Smooth muscle cell of the brain vasculature (primary cell): ENCODE measurements at regions not wholly inside any gene's neighbourhood (a gene's known extent, or its start where the extent isn't known, plus 50 kb on each side); places are given as distances from the start of the nearest gene placed in this dataset.

Experiments
- DNase-seq: peaks from one replicate; pipeline ENCODE4 v3.0.0-alpha.2; 2012; ENCODE audit warnings: low read depth, low spot score

DNA sequence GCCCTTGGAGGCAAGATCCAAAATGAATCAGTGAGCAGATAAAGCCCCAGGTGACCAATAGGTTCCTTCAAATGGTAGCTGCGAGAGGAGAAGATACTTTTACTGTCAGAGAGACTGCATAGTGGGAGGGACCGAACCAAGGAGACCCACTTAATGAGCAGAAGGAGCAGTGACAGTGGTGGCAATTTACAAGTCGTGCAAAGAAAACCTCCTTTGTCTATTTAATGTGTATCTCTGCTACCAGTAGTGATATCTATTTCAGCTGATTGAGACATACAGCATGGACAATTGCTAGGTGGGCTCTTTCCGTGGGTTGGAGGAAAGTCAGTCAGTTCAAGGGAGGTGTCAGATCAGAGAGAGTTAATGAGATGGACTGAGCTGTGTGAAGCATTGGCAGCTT, 480.4 kb downstream of the GATA3 start:
- no peak for DNase-seq

- no peak for DNase-seq
Observed at GRCh38 chr10:8539056-8539455, 484.6 kb downstream of the GATA3 start.

DNA sequence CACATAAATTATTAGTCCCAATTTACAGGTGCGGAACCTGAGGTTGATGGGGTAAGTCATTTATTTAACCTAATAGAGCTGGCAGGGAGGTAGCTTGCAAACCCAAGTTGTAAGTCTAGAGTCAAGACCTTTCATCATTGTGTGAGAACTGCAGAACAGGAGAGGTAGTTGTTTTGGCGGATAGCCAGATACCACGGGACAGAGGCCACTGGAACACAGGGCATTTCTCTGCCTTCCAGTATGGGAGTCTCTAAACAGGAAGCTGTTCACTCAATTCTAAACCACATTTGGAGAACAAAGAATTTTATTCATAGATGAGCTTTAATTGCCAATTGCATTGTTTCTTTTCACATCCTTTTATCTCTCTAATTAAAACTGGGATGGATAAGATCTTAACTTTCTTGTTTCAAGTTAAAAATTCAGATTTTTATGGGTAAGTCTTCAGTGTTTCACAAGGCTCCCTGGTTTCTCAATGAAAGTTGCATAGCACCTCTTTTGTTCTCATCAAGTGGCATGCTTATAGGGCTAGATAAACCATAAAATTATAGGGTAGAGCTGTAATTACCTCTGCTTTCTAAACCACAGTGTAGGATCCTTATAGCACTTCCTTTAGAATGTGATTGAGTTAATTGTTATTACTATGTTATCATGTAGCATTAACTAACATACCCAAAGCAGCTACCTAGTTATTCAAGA, 489.0 kb downstream of the GATA3 start:
- no peak for DNase-seq

DNA sequence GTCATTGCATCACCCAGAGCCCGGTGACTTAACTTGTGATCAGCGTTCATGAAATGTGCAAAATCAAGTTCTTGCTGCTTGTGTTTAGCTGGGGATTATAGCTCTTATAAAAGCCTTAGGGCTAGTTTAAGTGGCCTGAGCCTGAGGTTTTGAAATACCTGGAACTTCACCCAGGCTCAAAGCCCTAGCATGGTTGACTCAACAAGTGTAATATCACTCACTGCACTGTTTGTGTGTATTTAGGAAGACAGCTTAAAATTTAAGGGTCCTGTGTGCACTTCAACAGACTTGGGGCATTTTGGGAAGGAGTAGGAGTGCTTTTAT, 489.5 kb downstream of the GATA3 start:
- no peak for DNase-seq

DNA sequence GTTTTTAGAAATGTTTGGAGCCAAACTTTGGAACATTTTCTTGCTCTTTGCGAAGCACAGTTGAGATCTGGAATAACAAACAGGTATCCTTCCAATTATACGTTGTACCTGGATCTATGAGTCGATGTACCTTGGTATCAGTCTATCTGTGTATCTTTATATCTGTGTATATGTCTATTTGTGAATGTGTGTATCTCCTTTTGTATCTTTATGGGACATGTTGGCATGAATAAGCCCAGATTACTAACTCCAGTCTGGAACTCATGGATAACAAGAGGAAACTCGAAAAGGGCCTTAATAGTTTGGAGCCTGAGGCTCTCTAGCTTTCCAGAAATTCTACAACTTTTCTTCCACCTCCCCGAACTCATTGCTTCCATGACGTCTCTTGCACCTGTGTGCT, 490.0 kb downstream of the GATA3 start:
- no peak for DNase-seq

DNA sequence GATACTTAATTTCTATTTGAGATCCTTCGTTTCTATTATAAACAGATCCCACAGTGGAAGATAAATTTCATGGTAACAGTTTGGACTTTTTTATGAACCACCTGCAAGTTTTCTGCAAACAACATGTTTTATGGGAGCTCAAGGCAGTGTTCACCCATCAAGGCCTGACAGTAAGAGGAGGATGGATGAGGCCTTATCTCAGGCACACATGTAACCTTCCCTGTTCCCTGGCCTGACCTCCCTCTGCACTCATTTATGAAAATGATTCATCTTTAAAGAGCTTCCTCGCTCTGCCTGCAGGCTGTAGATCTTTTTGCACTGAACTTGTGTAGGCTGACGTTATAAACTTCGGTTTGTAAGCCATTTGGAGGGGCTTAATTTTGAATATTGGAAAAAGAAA, 500.1 kb downstream of the GATA3 start:
- DNase-seq, result no peak

- DNase-seq, result no peak
Observed at GRCh38 chr10:8556321-8556720, 501.8 kb downstream of the GATA3 start.

DNA sequence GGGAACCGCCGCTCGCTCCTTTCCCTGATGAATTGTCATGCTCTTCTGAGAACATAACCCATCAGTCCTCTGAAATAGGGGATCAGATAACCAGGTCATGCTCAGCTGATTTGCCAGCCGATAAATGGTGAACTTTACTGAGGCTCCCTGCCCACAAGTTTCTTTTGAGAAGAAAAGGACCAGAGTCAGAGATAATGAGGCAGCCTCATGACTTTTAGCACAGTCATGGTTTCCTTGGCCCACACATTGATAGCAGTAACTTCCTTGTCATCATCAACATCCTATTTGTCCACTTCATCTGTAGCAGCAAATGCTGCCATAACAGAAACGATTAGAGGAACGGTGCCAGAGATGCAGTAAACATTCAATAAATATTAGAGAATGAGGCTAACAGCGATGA, 509.0 kb downstream of the GATA3 start:
- no peak for DNase-seq

GRCh38 chr10:8566737-8567136, 512.2 kb downstream of the GATA3 start:
- DNase-seq, result no peak

- no peak for DNase-seq
Observed at GRCh38 chr10:8568401-8568800, 513.9 kb downstream of the GATA3 start.

DNA sequence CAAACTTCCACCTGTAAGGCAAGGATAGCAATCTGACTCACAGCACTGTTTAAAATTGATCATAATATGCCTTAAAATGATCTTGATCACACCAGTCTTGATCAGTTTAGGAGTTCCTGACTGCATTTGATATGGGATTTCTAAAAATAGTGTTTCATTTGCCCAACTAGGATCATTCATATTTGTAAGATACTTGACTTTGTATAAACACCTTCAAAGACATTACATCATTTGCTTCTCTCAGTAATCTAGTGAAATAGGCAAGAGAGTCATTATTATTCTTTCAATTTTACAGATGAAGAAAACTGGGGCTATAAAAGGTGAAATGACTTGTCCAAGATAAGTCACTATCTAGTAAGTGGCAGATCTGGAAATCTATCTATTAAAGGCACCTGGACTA, 521.1 kb downstream of the GATA3 start:
- DNase-seq, result no peak

DNA sequence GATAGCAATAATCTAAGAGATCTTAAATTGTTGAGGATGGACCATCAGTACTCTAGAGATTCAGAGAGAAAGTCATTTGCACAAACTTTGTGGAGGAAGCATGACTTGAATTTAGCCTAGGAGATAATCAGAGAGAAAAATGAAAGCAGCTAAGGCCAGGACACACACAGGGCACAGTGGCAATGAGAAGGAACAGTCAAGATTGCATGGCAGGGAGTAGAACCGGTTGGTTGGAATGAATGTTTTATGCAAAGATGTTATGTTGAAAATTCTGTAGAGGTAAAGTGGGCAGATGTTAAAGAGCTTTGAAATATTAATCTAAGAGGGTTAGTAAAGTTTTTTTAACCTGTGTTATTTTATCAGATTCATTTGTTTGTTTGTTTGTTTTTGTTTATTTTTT, 521.8 kb downstream of the GATA3 start:
- DNase-seq, result no peak

DNA sequence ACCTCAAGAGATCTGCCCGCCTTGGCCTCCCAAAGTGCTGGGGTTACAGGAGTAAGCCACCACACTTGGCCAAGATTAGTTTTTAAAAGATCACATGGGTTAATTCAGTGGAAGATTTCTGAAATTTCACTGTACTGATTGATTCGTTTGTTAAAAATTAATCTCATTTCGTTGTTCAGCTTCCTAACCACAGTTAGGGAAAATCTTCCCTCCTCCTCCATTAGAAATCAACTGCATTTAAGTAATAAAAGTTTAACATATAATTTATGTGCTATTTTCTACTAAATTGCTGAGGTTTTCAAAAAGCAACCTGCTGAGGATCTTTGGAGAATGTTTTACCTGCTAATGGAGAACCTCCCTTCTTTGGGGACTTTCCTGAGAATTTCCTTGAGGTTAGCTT, 522.4 kb downstream of the GATA3 start:
- DNase-seq, result no peak

DNA sequence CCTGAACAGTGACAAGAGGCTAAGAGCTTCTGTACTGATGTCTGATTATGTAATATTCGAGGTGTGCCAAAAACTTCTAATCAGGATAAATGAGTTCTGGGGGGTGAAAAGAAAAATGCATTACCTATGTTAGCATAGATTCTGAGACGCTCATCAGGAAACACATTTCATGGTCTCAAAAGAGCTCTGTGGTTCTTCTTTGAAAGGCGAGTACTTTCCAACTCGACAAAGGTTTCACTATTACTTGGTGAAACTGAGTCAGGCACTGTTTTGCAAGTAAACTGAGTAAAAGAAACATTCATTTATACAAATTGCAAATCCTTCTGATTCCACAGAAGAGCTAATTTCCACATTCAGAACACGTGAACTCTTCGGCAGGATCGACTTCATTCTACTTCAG, 523.2 kb downstream of the GATA3 start:
- no peak for DNase-seq

DNA sequence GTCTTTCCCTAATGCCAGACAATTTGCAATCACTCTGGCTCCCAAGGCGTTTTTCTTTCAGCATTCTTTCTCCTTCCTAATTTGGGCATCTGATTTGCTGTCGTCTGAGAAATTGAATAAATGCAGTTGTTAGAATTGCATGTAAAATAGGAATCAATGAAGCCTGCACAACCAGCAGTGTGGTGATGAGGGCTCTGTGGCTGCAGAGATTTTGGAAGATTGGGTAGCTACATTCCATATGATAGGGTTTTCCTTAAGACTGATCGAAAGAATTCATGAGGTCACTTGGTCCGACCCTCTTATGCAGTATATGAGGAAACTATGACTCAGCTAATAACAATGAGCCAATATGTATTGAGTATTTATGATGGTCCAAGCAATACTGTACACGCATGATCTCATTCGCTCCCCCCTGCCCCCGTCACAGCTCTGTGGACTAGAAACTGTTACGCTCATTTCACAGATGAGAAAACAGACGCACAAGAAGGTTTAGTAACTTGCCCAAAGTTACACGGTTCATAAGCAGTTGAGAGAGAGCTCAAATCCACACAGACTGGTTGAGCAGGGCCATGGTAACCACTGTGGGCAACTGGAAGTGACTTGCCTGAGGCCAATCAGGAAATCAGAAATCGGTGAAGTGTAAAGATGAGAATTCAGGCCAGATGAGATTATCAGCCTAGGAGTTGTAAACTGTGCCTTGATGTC, 527.2 kb downstream of the GATA3 start:
- no peak for DNase-seq

- DNase-seq, result no peak
Observed at GRCh38 chr10:8583096-8583495, 528.6 kb downstream of the GATA3 start.

DNA sequence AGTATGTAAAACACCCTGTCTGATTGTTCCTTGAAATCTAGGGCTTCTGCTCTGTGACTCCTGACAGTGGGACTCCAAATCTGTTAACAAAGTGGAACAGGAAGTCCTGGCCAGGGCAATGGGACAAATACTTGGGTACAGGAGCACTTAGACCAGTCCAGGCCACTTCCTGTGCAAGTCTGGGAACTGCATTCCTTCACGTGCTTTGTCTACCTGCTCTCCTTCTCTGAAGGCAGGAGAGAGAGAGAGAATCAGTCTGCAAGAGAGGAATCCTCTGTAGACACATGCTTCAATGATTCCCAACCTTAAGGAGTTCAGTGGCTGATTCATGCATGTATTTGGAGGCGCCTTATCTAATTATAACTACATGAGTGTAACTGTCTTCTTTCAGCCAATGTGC, 530.2 kb downstream of the GATA3 start:
- no peak for DNase-seq

DNA sequence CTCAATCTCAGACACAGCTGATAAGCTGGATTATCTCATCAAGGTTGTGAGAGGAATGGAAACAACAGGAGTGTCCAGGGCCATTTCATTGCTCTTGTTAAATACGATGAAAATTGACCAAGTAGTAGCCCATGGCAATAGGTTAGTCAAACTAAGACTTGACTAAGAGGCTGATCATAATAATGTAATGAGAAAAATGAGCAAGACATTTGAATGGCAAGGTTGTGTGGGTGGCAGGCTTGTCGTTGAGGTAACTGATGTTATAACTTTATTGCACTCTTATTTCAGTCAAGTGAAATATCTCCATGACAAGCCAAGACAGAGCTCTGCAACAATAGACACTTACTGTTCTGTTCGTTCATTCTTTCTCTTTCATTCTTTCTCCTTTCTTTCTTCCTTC, 532.0 kb downstream of the GATA3 start:
- no peak for DNase-seq

DNA sequence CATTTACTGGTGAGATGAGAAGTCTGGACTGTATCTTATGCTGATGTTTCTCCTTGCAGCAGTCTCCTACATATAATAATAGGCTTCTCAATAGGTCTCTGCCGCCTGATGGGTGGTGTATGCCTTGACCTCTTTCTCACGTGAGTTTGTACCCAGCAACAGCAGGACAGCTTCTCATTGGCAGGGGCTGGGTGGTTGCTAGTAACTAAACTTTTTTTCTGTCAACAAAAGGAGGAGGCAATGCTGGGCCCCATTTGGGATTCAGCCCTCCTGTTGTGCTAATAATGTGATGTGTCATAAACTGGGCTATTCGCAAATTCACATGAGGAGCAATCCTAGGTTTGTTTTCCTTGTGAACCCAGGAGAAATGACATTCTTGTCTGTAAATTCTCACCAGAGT, 533.6 kb downstream of the GATA3 start:
- DNase-seq, result no peak

DNA sequence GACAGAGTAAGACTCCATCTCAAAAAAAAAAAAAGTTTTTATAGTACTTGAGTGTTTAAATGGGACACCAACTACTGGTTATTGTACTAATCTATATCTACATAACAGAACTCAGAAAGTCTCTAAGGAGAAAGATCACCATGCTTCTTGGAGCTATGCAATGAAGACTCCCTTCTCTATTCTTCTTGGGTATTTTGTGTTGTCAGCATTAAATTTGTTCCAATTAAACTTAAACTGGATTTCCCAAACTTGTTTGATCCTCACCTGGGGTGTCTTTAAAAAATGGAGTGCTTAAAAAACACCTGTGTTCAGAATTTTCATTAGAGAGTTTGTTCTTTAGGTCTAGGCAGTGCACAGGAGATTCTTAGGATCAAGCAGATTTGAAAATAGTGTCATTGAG, 536.0 kb downstream of the GATA3 start:
- DNase-seq, result no peak

DNA sequence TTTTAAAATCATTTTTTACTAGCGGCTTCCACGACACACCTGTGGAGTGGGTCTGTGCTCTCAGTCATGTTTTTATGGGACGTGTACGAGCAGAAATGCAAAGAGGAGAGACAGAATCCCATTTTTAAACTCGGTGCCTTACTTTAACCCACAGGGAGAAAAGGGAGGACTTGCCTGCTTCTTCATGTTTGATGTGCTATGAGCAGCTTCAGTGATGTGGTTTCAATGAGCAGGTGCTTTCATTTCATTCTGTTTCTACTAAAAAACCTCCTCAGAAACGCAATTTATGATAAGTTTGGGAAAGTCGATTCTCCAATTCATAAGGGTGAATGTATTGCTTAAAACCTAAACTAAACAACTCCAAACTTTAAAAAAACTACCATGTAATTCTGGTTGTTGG, 537.2 kb downstream of the GATA3 start:
- DNase-seq, result no peak

- no peak for DNase-seq
Observed at GRCh38 chr10:8594176-8594575, 539.7 kb downstream of the GATA3 start.

- no peak for DNase-seq
Observed at GRCh38 chr10:8594711-8595110, 540.2 kb downstream of the GATA3 start.

DNA sequence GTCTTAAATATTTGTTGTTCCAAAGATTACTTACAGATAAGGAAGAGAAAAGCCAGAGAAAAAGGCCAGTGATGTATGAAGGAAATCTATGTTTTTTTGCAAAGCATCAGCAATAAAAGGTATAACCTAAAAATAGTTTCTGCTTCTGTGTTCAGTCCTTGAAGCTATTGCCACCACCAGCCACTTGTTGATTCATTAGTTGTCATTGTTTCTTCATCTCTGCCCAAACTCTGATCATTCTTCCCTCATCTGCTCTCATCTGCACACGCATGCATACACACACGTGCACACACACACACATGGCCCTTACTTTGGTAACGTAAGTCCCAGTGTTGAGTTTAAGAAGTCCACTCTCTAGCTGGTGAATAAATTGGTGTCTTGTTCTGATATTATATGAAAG, 540.7 kb downstream of the GATA3 start:
- no peak for DNase-seq
